NCI-H345 (cell line): ENCODE measurements at regions not wholly inside any gene's neighbourhood (a gene's known extent, or its start where the extent isn't known, plus 50 kb on each side); places are given as distances from the start of the nearest gene placed in this dataset.
A peak's percentile ranks its signal among the peaks of the same experiment; 100 is the strongest.
"Not testable (repeated sequence)": the region's sequence is repeated elsewhere in the genome, so short reads cannot be mapped to it uniquely, and the experiment has no call there.

Experiments
- DNase-seq: peaks from one replicate; lab custom pipeline; 2025; lab: John Stamatoyannopoulos, UW

GRCh38 chr4:71081192-71081591, 87.7 kb downstream of the DCK start:
- no peak for DNase-seq

- DNase-seq, result no peak
Observed at GRCh38 chr4:71093745-71094144, 100.3 kb downstream of the DCK start.

GRCh38 chr4:71094201-71094600, 100.8 kb downstream of the DCK start:
- DNase-seq, result no peak

GRCh38 chr4:71095141-71095540, 101.7 kb downstream of the DCK start:
- no peak for DNase-seq

- DNase-seq, result no peak
Observed at GRCh38 chr4:71095545-71095944, 102.1 kb downstream of the DCK start.

- no peak for DNase-seq
Observed at GRCh38 chr4:71107726-71108125, 114.3 kb downstream of the DCK start.

- DNase-seq, result peak; percentile 38
Observed at GRCh38 chr4:71110499-71110898, 117.0 kb downstream of the DCK start.

- DNase-seq, result not testable (repeated sequence)
Observed at GRCh38 chr4:71111133-71111532, 117.7 kb downstream of the DCK start.

GRCh38 chr4:71113294-71113693, 119.8 kb downstream of the DCK start:
- no peak for DNase-seq

- no peak for DNase-seq
Observed at GRCh38 chr4:71120831-71121524, 127.5 kb downstream of the DCK start.

GRCh38 chr4:71123951-71124350, 130.5 kb downstream of the DCK start:
- no peak for DNase-seq

GRCh38 chr4:71125137-71125536, 131.7 kb downstream of the DCK start:
- no peak for DNase-seq

GRCh38 chr4:71126719-71127118, 133.3 kb downstream of the DCK start:
- no peak for DNase-seq

GRCh38 chr4:71130827-71131603, 137.6 kb downstream of the DCK start:
- no peak for DNase-seq

- DNase-seq, result no peak
Observed at GRCh38 chr4:71132486-71132885, 139.0 kb downstream of the DCK start.

- DNase-seq, result no peak
Observed at GRCh38 chr4:71133491-71133890, 140.0 kb downstream of the DCK start.

GRCh38 chr4:71136071-71136470, 142.6 kb downstream of the DCK start:
- no peak for DNase-seq

- DNase-seq, result no peak
Observed at GRCh38 chr4:71138007-71138615, 144.7 kb downstream of the DCK start.

- no peak for DNase-seq
Observed at GRCh38 chr4:71140563-71140962, 147.1 kb downstream of the DCK start.

- DNase-seq, result no peak
Observed at GRCh38 chr4:71141125-71141524, 147.7 kb downstream of the DCK start.

GRCh38 chr4:71147261-71147660, 153.8 kb downstream of the DCK start:
- DNase-seq, result no peak

GRCh38 chr4:71148545-71148944, 155.1 kb downstream of the DCK start:
- no peak for DNase-seq

GRCh38 chr4:71151054-71151453, 157.6 kb downstream of the DCK start:
- DNase-seq, result no peak
